HTR-8/SVneo (cell line): ENCODE measurements at regions not wholly inside any gene's neighbourhood (a gene's known extent, or its start where the extent isn't known, plus 50 kb on each side); places are given as distances from the start of the nearest gene placed in this dataset.

Experiments
- DNase-seq: peaks from one replicate; pipeline ENCODE4 v3.0.0; 2011; ENCODE audit warnings: low spot score, mixed read lengths; ENCODE audit not compliant: insufficient read length
- FAIRE-seq: peaks from 2 replicates; lab custom pipeline; 2011; peaks lifted over from hg19 to GRCh38; lab: Jason Lieb, UNC

DNA sequence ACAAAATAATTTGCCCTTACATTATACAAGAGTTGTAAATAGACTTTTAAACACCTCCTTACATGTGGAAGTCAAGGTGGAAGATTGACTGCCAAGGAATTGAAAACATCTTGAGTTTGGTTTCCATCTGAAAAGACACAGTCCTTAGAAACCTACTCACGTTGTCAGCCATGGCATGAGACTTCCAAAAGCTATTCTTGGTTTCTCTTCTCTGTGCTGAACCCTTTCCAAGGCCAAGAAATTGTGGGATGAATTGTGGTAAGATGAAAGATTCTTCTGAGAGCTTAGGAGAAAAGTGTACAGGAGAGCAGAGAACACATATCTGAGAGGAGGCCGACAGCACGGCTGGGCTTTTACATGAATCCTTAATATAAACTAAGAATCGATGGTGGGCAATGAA, 370.0 kb downstream of the FBXW7 start:
- no peak for DNase-seq
- no peak for FAIRE-seq

DNA sequence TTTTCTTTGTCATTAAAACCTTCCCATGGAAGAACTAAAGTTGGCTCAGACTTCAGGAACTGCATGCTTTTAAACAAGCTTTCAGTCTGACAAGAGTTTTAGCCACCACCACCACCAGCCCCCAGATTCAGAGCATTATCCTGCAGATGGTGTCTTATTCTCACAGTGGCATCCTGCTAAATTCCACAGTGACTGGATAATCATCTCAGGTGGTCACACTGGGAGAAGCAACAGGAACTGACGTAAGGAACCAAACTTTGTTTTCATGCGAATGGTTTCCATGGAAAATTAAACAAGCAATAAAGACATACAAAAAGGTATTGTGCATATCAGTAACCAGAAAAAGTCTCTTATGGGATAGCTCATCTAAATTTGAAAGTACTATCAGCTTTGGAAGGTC, 370.7 kb downstream of the FBXW7 start:
- FAIRE-seq, result no peak
- DNase-seq, result no peak

DNA sequence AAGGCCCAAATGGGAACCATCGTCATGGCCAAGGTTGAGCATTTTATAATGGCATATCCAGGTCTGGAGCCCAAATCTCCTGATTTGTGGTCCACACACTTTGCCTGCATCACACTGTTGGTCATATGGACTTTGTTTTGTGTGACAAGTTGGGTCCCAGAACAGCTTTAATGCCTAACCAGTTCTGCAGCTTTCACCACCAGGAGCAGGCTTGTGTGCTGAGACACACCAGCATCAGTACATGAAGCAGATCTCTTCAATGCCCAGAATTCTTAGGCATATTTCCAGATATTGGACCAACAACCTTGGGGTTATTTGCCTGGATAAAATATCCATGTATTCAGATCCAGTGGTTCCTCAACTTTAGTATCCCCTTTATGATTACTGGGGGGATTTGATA, 371.3 kb downstream of the FBXW7 start:
- DNase-seq, result no peak

GRCh38 chr4:152162331-152162697, 373.6 kb downstream of the FBXW7 start:
- FAIRE-seq (no peak), DNase-seq (no peak)

More for the DNA sequence above, 371.3 kb downstream of the FBXW7 start:
- no peak for FAIRE-seq

DNA sequence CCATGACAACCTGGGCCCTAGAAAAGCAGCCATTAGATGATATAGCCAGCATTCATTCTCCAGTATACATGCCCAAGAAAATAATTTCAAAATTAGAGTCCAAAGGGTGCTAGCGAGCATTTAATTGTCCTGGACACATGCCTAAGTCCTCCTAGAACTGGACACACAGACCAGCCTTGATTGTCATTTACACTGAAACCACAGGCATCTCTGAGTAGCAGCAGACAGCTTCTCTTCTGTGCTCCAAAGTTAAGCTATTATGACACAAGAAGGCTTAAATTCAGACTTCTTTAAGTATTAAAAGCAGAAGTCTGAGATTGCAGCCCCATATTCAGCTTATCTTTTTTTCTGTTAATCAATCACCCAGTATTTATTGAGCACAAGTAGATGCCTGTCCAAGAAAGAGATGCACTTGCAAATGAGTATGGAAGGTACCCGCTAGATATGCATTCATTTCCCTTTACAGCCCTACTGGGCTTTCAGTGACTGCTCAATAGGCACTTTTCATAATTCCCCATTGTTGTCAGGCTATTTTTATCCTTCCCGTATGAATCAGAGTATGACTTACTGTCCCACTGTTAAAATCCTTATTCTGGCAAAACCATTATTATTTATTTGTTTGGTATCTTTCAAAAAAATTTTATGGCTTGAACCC, 374.1 kb downstream of the FBXW7 start:
- FAIRE-seq, result no peak
- DNase-seq, result no peak

GRCh38 chr4:152160225-152160800, 375.6 kb downstream of the FBXW7 start:
- FAIRE-seq (no peak), DNase-seq (no peak)

GRCh38 chr4:152159773-152160172, 376.1 kb downstream of the FBXW7 start:
- FAIRE-seq (no peak), DNase-seq (no peak)

DNA sequence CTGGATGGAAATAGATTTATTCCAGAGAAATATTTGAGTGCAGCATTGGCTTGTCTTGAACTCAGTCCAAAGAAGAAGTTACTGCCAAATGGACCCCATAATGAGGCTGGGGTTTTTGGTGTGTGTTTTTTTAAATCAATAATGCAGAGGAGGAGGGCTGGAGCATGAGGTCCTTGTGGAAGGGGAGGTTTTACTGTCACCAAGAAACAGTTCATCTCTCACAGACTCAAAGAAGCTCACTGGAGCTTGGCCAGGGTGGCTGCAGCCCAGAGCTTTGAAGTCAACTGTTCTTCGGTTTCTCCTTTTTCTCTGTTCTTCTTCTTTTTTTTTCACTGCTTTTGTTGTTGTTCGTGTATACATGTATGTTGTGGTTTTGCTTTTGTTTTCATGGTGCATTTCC, 377.7 kb downstream of the FBXW7 start:
- FAIRE-seq (no peak), DNase-seq (no peak)

GRCh38 chr4:152157629-152158028, 378.3 kb downstream of the FBXW7 start:
- DNase-seq (no peak), FAIRE-seq (no peak)

DNA sequence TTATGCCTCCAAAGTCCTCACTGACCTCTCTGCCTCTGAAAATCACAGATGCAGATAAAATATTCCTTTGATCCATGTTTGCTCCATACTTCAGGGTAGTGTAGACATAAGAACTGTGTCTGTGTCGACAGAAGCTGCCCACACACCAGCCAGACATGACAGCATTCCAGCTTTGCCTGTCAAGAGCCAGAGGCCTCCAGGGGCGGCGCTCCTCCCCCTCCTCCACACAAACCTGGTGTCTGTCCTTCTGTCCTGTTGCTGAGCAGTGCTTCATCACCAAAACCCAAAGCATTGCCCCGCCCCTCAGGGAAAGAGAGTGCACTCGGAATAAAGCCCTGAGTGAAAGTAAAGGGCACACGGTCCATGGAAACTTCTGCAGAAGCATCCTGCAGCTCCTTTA, 379.4 kb downstream of the FBXW7 start:
- no peak for FAIRE-seq
- no peak for DNase-seq

DNA sequence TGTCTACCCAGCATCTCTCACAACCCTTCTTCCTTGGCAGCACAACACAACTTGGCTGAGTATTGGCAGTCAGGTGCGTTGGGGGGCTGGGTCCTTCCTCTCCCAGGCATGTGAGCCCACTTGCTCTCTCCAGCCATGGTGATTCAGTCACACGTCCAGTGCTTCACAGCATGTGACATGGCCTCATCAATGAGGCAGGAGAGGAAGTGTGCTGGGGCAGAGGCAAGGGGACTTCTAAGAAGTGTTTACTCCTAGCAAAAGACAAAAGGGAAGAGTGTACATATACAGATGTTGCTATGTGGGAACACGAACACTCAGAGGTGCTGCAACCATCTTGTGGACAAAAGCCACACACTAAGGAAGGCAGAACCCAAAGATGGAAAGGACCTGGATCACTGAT, 380.8 kb downstream of the FBXW7 start:
- no peak for FAIRE-seq
- no peak for DNase-seq

DNA sequence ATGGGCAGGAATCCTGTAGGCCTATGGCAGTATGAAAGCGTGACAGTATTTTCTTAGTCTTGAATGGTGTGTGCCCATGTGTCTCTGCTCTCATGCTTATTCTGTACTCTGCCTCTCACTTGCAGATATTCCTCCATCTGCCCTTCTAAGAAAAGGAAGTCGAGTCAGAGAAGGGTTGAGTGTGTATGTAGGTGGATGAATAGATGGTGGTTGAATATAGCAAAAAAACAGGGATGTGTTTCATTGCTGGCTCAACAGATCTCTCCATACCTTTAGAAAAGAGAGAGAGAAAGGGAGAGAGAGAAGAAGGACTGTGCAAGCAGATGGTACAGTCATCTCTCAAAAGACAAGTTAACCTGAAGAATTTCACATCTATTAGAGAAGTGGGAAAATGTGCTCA, 381.5 kb downstream of the FBXW7 start:
- DNase-seq, result no peak
- no peak for FAIRE-seq

- DNase-seq (no peak), FAIRE-seq (no peak)
Measured at GRCh38 chr4:152153476-152154270, 382.2 kb downstream of the FBXW7 start.

DNA sequence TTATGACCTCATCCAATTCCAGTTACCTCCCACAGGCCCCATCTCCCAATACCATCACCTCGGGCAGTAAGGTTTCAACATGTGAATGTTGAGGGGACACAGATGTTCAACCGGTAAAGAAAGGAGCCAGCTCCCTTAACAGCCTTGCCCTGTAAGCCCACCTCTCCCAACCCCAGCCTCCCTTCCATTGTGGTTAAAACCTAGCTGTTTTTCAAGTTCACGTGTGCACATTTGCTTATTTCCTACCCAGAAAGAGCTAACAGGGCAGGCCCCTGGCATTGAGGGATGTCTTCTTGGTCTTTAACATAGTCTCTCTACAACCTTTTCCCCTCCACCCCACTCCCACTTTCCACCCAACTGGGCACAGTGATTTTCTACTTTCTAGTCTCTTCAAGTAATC, 385.7 kb downstream of the FBXW7 start:
- FAIRE-seq (no peak), DNase-seq (no peak)

- no peak for FAIRE-seq
- no peak for DNase-seq
Measured at GRCh38 chr4:152149745-152150144, 386.1 kb downstream of the FBXW7 start.

DNA sequence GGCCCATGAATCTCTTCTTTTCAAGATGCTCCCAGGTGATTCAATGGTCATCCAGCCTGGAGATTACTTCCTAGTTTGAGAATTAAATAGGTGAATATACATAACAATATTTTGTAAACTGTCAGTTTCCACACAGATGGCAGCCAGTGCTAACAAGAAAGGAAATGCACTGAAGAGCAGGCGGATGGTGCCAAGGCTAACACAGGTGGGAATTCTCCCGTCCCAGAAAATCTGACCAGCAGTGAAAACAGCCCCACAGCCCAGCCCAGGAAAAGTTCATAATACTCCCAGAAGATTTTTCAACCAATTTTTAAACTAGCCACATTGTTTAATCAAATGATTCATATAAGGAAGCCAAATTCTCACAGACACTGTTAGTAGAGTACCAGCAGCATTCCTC, 387.2 kb upstream of the GATB start:
- DNase-seq (no peak), FAIRE-seq (no peak)

DNA sequence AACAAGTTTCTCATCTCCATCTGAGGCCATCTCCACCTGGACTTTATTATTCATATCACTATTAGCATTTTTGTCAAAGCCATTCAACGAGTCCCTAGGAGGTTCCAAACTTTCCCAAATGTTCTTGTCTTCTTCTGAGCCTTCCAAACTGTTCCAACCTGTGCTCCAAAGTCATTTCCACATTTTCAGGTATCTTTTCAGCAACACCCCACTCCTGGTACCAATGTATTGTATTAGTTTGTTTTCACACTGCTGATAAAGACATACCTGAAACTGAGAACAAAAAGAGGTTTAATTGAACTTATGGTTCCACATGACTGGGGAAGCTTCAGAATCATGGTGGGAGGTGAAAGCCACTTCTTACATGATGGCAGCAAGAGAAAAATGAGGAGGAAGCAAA, 385.4 kb upstream of the GATB start:
- DNase-seq (no peak), FAIRE-seq (no peak)

DNA sequence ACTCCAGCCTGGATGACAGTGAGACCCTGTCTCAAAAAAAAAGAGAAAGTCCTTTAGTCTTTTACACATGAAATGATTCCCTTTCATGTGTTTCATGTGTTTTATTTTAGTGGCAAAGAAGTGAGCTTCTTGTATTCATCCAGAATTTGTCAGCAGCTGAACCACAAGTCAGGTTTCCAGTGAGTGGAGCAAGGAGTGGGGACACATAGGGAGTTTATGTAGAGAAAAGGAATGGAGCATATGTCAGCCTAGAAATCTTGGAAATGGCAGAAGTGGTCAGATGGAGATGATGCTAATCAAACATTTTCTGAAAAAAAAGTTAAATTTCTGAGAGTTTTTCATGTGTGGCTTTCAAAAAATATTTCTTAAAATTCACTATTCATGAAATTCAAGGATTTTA, 383.0 kb upstream of the GATB start:
- no peak for FAIRE-seq
- DNase-seq, result no peak

DNA sequence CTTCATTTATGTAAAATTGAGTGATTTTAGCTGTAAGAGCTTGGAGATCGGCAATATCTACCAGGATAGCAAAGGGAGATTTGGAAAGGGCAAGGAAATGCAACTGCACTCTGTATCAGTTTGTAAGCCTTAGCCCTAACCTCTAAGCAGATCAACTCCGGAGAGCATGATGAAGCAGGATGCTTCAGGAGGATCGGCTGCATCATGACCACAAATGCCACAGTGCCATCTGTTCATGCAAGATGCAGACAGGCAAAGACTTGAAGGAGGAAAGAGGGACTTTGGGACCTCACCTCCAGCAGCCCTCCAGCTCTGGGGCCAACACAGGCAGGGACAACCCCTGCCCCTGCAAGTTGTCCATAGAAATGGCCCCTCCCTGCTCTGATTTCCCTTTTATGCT, 377.6 kb upstream of the GATB start:
- no peak for FAIRE-seq
- DNase-seq, result no peak

DNA sequence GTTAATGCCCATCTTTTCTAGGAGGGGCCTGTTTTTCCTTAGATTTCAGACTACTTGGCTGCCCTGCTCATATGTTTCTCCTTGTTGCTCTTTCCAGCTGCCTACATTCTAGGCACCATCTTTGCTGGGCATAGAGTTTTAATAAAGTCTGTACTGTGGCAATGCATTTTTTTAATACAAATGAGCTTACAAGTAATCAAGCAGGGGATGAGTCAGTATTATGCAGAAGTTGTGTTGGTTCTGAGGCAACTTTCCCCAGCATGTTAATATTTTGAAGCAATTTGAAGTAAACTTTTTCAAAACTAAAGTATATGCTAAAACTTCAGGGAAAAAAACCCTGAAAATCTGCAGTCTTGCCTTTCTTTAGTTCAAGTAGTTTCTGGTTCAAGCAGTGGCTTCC, 372.0 kb upstream of the GATB start:
- FAIRE-seq, result no peak
- no peak for DNase-seq

DNA sequence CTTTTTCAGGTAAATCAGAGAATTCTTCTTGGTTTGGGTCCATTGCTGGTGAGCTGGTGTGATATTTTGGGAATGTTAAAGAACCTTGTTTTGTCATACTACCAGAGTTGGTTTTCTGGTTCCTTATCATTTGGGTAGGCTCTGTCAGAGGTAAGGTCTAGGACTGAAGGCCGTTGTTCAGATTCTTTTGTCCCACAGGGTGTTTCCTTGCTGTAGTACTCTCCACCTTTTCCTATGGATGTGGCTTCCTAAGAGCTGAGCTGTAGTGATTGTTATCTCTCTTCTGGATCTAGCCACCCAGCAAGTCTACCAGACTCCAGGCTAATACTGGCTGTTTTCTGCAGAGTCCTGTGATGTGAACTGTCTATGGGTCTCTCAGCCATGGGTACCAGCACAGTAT, 367.5 kb upstream of the GATB start:
- DNase-seq (no peak), FAIRE-seq (no peak)

- FAIRE-seq, result no peak
- no peak for DNase-seq
Measured at GRCh38 chr4:152126238-152126637, 365.4 kb upstream of the GATB start.
